ENCODE measurements at regions not wholly inside any gene's neighbourhood (a gene's known extent, or its start where the extent isn't known, plus 50 kb on each side); places are given as distances from the start of the nearest gene placed in this dataset.

DNA sequence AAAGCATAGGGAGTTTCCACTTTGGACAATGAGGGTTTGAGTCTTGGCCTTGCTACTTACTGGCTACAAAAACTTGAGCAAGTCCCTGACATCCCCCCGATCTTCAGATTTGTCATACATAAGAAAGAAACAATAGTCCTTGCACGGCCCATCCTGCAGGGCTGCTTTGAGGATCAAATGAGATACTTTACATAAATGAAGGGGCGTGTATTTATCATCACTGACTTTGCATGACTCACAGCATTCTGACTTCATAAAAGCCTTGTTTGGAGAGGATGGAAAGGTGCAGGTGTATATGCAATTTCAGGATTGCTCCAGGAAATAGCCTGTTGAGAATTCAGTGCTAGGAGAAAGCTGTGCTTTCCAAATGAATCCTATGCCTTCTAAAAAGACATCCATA, 465.0 kb upstream of the MAF start:
- DNase-seq (ENCODE audit: extremely low read depth, low read depth), result no peak
- TF ChIP-seq, protein P1, sequence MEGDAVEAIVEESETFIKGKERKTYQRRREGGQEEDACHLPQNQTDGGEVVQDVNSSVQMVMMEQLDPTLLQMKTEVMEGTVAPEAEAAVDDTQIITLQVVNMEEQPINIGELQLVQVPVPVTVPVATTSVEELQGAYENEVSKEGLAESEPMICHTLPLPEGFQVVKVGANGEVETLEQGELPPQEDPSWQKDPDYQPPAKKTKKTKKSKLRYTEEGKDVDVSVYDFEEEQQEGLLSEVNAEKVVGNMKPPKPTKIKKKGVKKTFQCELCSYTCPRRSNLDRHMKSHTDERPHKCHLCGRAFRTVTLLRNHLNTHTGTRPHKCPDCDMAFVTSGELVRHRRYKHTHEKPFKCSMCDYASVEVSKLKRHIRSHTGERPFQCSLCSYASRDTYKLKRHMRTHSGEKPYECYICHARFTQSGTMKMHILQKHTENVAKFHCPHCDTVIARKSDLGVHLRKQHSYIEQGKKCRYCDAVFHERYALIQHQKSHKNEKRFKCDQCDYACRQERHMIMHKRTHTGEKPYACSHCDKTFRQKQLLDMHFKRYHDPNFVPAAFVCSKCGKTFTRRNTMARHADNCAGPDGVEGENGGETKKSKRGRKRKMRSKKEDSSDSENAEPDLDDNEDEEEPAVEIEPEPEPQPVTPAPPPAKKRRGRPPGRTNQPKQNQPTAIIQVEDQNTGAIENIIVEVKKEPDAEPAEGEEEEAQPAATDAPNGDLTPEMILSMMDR (IDR thresholded peaks at IDR 0.05; ENCODE audit: low read depth, low read length), result no peak

DNA sequence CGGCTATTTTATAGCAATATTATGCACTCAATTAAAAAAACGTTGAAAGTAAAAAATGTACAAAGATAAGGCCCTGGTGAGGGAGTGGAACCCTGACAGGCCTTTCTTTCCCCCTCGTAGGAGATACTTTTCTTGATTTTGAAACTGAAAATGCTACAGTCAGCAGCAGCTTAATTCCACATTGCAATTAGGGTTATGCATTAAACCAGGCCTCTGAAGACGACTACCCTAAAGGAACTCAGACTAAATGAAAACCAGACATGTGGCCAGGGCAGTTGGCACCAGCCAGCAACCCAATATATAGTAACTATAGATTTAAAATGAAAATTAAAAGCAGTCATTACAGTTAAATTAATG, 463.2 kb upstream of the MAF start:
- TF ChIP-seq, protein P1 (IDR thresholded peaks at IDR 0.05; ENCODE audit: low read depth, low read length), result no peak

DNA sequence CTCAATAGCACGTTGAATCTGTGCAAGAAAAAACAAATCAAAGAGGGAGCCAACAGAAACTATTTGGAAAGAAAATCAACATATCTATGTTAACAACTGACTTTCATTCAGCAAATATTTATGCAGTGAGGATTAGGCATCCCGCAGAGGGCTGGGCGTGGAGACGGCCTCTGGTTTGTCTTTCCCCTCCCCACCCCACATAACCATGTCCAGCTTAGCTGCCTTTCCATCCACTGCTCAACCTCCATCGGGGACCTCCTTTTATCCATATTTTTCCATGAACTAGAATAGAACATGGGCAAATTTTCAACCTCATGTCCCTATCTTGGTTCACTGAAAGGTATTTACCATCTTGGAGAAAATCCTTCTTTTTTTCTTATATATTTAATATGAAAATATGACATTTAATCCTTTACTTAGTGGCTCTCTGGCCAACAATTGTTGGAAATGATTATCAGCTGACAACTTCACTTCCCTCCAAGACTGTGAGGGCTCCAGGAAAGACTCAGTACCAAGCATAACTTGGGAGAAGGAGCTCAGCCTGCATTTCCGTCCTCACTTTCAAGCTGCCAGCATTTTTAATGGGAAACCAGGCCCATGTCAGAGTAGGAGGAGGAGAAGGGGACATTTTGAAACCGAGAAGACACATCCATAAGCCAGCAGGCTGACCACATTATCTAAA, 462.6 kb upstream of the MAF start:
- TF ChIP-seq, protein P1 (IDR thresholded peaks at IDR 0.05; ENCODE audit: low read depth, low read length), result no peak
- DNase-seq (ENCODE audit: extremely low read depth, low read depth), result no peak

More for the DNA sequence above, 463.2 kb upstream of the MAF start:
- no peak for DNase-seq (ENCODE audit: extremely low read depth, low read depth)

DNA sequence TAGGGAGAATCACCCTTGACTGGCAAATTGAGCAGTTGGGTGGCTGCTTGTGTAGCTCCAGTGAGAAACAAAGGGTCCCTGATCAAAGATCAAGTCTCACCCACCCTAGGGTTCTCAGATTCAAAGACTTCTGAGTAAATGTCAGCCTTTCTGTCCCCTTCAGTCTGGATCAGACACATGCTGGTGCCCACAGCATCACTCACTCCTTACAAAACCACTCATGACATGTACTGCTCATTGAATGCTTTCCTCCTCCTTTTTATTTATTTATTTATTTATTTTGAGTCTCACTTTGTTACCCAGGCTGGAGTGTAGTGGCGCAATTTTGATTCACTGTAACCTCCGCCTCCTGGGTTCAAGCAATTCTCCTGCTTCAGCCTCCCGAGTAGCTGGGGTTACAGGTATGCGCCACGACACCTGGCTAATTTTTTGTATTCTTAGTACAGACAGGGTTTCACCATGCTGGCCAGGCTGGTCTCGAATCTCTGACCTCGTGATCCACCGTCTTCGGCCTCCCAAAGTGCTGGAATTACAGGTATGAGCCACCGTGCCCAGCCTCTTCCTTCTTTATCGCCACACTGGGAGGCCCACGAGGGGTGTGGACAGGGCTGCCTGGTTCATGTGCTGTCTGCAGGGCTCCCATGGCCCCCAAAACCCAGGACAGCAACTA, 462.0 kb upstream of the MAF start:
- TF ChIP-seq, protein P1 (IDR thresholded peaks at IDR 0.05; ENCODE audit: low read depth, low read length), result no peak
- no peak for DNase-seq (ENCODE audit: extremely low read depth, low read depth)

DNA sequence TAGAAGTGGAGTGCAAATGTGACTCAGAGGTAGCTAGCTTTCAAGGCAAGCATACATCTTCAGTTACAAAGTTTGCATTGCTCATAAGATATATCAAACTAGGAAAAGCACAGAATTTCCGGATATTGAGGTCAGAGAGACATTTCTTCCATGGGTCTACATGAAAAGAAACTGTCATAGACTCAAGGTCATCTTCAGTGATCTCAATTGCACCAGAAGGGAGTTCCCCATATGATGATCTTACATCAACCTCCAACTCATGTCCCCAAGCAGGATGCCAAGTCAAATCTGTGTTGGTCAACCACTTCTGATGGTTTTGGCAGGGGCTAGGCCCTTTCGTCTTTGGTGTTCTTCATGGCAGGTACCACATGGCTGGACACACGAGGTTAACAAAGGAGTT, 459.9 kb upstream of the MAF start:
- TF ChIP-seq, protein P1 (IDR thresholded peaks at IDR 0.05; ENCODE audit: low read depth, low read length), result no peak

DNA sequence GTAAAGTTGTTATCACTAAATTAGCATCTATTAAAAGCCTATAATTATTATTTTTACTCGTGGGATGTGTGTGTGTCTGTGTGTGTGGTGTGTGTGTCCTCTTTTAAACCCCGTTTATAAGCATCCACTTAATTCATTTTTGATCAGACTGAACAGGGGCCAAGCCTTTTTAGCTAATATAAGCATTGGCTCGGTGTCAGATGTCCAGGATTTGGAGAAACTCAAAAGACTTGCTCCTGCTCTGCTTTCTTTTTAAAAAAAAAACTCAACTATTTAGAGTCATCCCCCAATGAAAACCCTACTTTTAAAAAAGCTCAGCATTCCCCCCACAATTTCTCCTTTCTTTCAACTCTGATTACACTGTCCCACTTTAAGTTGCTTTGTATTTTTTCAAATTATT, 459.3 kb upstream of the MAF start:
- no peak for DNase-seq (ENCODE audit: extremely low read depth, low read depth)
- TF ChIP-seq, protein P1 (IDR thresholded peaks at IDR 0.05; ENCODE audit: low read depth, low read length), result no peak

More for the DNA sequence above, 459.9 kb upstream of the MAF start:
- no peak for DNase-seq (ENCODE audit: extremely low read depth, low read depth)

DNA sequence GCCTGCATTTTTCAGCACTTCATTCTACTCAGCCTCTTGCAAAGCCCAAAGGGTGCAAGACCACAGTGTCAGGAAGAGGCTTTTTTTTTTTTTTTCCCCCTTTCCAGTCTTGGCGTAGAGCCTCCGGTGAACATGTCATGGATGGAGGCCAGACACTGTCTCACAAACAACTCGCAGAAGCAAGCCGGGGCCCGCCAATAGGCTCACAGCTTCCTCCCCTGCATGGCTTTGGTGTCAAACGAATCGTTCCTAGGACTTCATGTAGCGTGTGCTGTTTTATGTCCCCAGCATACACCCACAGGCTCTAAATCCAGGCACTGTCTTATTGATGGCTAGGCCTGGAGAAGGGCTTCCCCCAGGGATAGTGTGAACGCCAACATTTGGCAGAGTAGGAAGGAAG, 457.7 kb upstream of the MAF start:
- no peak for DNase-seq (ENCODE audit: extremely low read depth, low read depth)
- TF ChIP-seq, protein P1 (IDR thresholded peaks at IDR 0.05; ENCODE audit: low read depth, low read length), result no peak
